CD4-positive, alpha-beta T cell (primary cell): ENCODE measurements at regions not wholly inside any gene's neighbourhood (a gene's known extent, or its start where the extent isn't known, plus 50 kb on each side); places are given as distances from the start of the nearest gene placed in this dataset.

Experiments used
- ATAC-seq: fragments of 200-7000 bp; cut with Tn5 transposase; one replicate; pipeline ENCODE4 v1.10.0; 2022; ENCODE audit warnings: mild to moderate bottlenecking; ENCODE audit not compliant: poor library complexity
- CTCF ChIA-PET: fragments of 350-600 bp; sonication (Branson Sonifier 250); formaldehyde crosslinking; loops from one replicate; lab custom pipeline; 2021; ENCODE audit warnings: antibody characterized with exemption, inconsistent platforms; lab: Charles Lee
- POLR2A ChIA-PET: fragments of 350-600 bp; sonication (Branson Sonifier 250); formaldehyde crosslinking; loops from one replicate; lab custom pipeline; 2021; ENCODE audit warnings: antibody characterized with exemption, inconsistent platforms; lab: Charles Lee
- DNase-seq, 14 experiments: peaks; one replicate each; pipeline ENCODE4 v3.0.0-alpha.2; 2013 to 2020; ENCODE audit warnings: mixed read lengths in 2 of 14
- H3K27ac ChIP-seq, 2 donors: one replicate each; pipeline versions ENCODE4 v1.5.1 to v1.7.0; 2013; ENCODE audit warnings: low read length in 2 of 2, low read depth in 1 of 2, mild to moderate bottlenecking in 1 of 2
- H3K27me3 ChIP-seq, 2 experiments: 1 replicate in 1 of 2; 2 replicates in 1 of 2; pipeline versions ENCODE4 v1.6.1 to v1.7.0; 2013; ENCODE audit warnings: low read length in 2 of 2, control low read depth in 1 of 2, mild to moderate bottlenecking in 1 of 2, moderate library complexity in 1 of 2; ENCODE audit not compliant: insufficient read depth in 2 of 2, control insufficient read depth in 1 of 2
- H3K36me3 ChIP-seq: one replicate; pipeline ENCODE4 v1.6.1; 2013; ENCODE audit warnings: low read length, control low read depth; ENCODE audit not compliant: insufficient read depth
- H3K4me1 ChIP-seq: one replicate; pipeline ENCODE4 v1.6.1; 2013; ENCODE audit warnings: low read length, control low read depth; ENCODE audit not compliant: insufficient read depth
- H3K4me3 ChIP-seq: one replicate; pipeline ENCODE4 v1.5.1; 2013; ENCODE audit warnings: mild to moderate bottlenecking, low read length, moderate library complexity
- H3K9me3 ChIP-seq, 2 experiments: 1 replicate in 1 of 2; 2 replicates in 1 of 2; pipeline versions ENCODE4 v1.6.1 to v1.7.0; 2013; ENCODE audit warnings: low read length in 2 of 2, mild to moderate bottlenecking in 2 of 2, control low read depth in 1 of 2, moderate library complexity in 1 of 2; ENCODE audit not compliant: control insufficient read depth in 1 of 2, insufficient read depth in 1 of 2
- H3K27ac Mint-ChIP-seq: one replicate; pipeline ENCODE4 v1.8.0; 2020; ENCODE audit warnings: mixed read lengths
- H3K27me3 Mint-ChIP-seq: one replicate; pipeline ENCODE4 v1.8.0; 2021; ENCODE audit warnings: mixed read lengths
- H3K36me3 Mint-ChIP-seq: one replicate; pipeline ENCODE4 v1.8.0; 2021; ENCODE audit warnings: low read depth, mixed read lengths
- H3K4me1 Mint-ChIP-seq: one replicate; pipeline ENCODE4 v1.8.0; 2021; ENCODE audit warnings: low read depth, mixed read lengths
- H3K4me3 Mint-ChIP-seq: one replicate; pipeline ENCODE4 v1.8.0; 2020; ENCODE audit warnings: mild to moderate bottlenecking, mixed read lengths
- H3K9me3 Mint-ChIP-seq: one replicate; pipeline ENCODE4 v1.8.0; 2020; ENCODE audit warnings: mixed read lengths
- CTCF ChIP-seq: fragments of 200-600 bp; IDR thresholded peaks from one replicate; pipeline ENCODE4 v1.8.0; 2022; ENCODE audit warnings: antibody characterized with exemption, mild to moderate bottlenecking
- intact Hi-C, 2 experiments: fragments of 100-400 bp; cut with DNase I in 1 of 2; cut with micrococcal nuclease in 1 of 2; formaldehyde crosslinking; loops; one replicate each; pipeline versions ENCODE4 v1.15.1 to v1.9.0; 2023 to 2025; cut with DNase I, micrococcal nuclease

GRCh38 chr16:73610160-73610559 lies 562.2 kb upstream of the ZFHX3 start:
- no peak for DNase-seq
- H3K27me3 ChIP-seq: no peaks in the 10 kb centered on the region
- H3K36me3 ChIP-seq: no peaks in the 10 kb centered on the region
- POLR2A ChIA-PET: no interaction called here
- Mint-ChIP-seq H3K4me3 (no peak overlapping the region), H3K9me3 (peaks cover 6% of the 10 kb centered on the region), H3K27ac (no peak overlapping the region), H3K36me3 (no peaks in the 10 kb centered on the region), H3K27me3 (peaks cover 33% of the 10 kb centered on the region), H3K4me1 (no peaks in the 10 kb centered on the region)
- no peaks in the 10 kb centered on the region for H3K4me1 ChIP-seq
- no peak for TF ChIP-seq CTCF
- ATAC-seq: no peak
- H3K9me3 ChIP-seq: peaks cover 4 to 7% of the 10 kb centered on the region in 2 experiments
- CTCF ChIA-PET: no interaction called here
- H3K4me3 ChIP-seq: no peak overlapping the region
- intact Hi-C loops: no loop called here
- no peak overlapping the region for H3K27ac ChIP-seq

GRCh38 chr16:73608911-73609310 lies 561.0 kb upstream of the ZFHX3 start:
- no peak overlapping the region for H3K27ac ChIP-seq
- H3K27me3 Mint-ChIP-seq: peaks cover 30% of the 10 kb centered on the region
- peaks cover 3 to 4% of the 10 kb centered on the region in 2 experiments for H3K9me3 ChIP-seq
- no peak for TF ChIP-seq CTCF
- no peaks in the 10 kb centered on the region for H3K36me3 Mint-ChIP-seq
- no peaks in the 10 kb centered on the region for H3K27me3 ChIP-seq
- intact Hi-C loops: no loop called here
- DNase-seq: no peak
- ChIA-PET POLR2A (no interaction called here), CTCF (no interaction called here)
- no peak overlapping the region for H3K27ac Mint-ChIP-seq
- H3K36me3 ChIP-seq: no peaks in the 10 kb centered on the region
- no peak overlapping the region for H3K4me3 Mint-ChIP-seq
- ATAC-seq: no peak
- H3K4me1 Mint-ChIP-seq: no peaks in the 10 kb centered on the region
- H3K9me3 Mint-ChIP-seq: peaks cover 6% of the 10 kb centered on the region
- no peaks in the 10 kb centered on the region for H3K4me1 ChIP-seq
- no peak overlapping the region for H3K4me3 ChIP-seq

- Mint-ChIP-seq H3K27me3 (peaks cover 17% of the 10 kb centered on the region), H3K4me1 (no peaks in the 10 kb centered on the region), H3K4me3 (no peak overlapping the region), H3K9me3 (peaks cover 6% of the 10 kb centered on the region), H3K36me3 (no peaks in the 10 kb centered on the region), H3K27ac (no peak overlapping the region)
- POLR2A ChIA-PET: no interaction called here
- no peaks in the 10 kb centered on the region for H3K27me3 ChIP-seq
- CTCF ChIA-PET: no interaction called here
- ATAC-seq (no peak), DNase-seq (no peak)
- peaks cover 4 to 9% of the 10 kb centered on the region in 2 experiments for H3K9me3 ChIP-seq
- intact Hi-C loops: no loop called here
- H3K36me3 ChIP-seq: no peaks in the 10 kb centered on the region
- no peak overlapping the region for H3K27ac ChIP-seq
- H3K4me3 ChIP-seq: no peak overlapping the region
- H3K4me1 ChIP-seq: no peaks in the 10 kb centered on the region
- no peak for TF ChIP-seq CTCF
These were observed 557.4 kb upstream of the ZFHX3 start for GRCh38 chr16:73605309-73605708.
